DOHH2 (cell line): ENCODE measurements at regions not wholly inside any gene's neighbourhood (a gene's known extent, or its start where the extent isn't known, plus 50 kb on each side); places are given as distances from the start of the nearest gene placed in this dataset.

Source experiments
- CTCF ChIP-seq: fragments of 200-600 bp; sonication (generic); IDR thresholded peaks from one replicate; pipeline ENCODE4 v1.5.1; 2014; ENCODE audit warnings: antibody characterized with exemption, mild to moderate bottlenecking, low read depth, low read length; ENCODE audit not compliant: poor library complexity, severe bottlenecking
- EZH2phosphoT487 ChIP-seq: fragments of 200-600 bp; sonication (generic); IDR thresholded peaks from 2 replicates; pipeline ENCODE4 v1.6.1; 2017; ENCODE audit warnings: borderline replicate concordance, mild to moderate bottlenecking, antibody characterized with exemption, low read length, moderate library complexity, mixed read lengths

- TF ChIP-seq CTCF: no peak
- TF ChIP-seq EZH2phosphoT487: no peak
Observed at GRCh38 chr4:38500433-38500832, 163.6 kb upstream of the KLF3 start.
